22Rv1 (cell line): ENCODE measurements at regions not wholly inside any gene's neighbourhood (a gene's known extent, or its start where the extent isn't known, plus 50 kb on each side); places are given as distances from the start of the nearest gene placed in this dataset.

Experiments used
- H3K27ac ChIP-seq: fragments of 450-650 bp; 2 replicates; pipeline ENCODE4 v1.5.1; 2017
- CTCF ChIP-seq: fragments of 450-650 bp; IDR thresholded peaks from 2 replicates; pipeline ENCODE4 v1.5.1; 2017; ENCODE audit warnings: mild to moderate bottlenecking
- ZFX ChIP-seq: fragments of 450-650 bp; IDR thresholded peaks from 2 replicates; pipeline ENCODE4 v1.6.1; 2017; ENCODE audit warnings: antibody characterized with exemption, borderline replicate concordance

GRCh38 chr17:79159471-79159870 lies 84.8 kb downstream of the ENGASE start:
- no peak for TF ChIP-seq ZFX
- TF ChIP-seq CTCF = no peak
- no peak overlapping the region for H3K27ac ChIP-seq

- TF ChIP-seq ZFX (no peak), CTCF (no peak)
These were observed 82.0 kb downstream of the ENGASE start for GRCh38 chr17:79156463-79157095.

GRCh38 chr17:79155701-79156100 lies 81.1 kb downstream of the ENGASE start:
- no peak for TF ChIP-seq CTCF
- TF ChIP-seq ZFX = no peak
- no peak overlapping the region for H3K27ac ChIP-seq

More at GRCh38 chr17:79156463-79157095, 82.0 kb downstream of the ENGASE start:
- no peak overlapping the region for H3K27ac ChIP-seq

- TF ChIP-seq ZFX (no peak), CTCF (no peak)
- no peak overlapping the region for H3K27ac ChIP-seq
These were observed 80.4 kb downstream of the ENGASE start for GRCh38 chr17:79154951-79155585.

- TF ChIP-seq ZFX = no peak
- H3K27ac ChIP-seq = no peak overlapping the region
These were observed 79.8 kb downstream of the ENGASE start for GRCh38 chr17:79154446-79154845.

DNA sequence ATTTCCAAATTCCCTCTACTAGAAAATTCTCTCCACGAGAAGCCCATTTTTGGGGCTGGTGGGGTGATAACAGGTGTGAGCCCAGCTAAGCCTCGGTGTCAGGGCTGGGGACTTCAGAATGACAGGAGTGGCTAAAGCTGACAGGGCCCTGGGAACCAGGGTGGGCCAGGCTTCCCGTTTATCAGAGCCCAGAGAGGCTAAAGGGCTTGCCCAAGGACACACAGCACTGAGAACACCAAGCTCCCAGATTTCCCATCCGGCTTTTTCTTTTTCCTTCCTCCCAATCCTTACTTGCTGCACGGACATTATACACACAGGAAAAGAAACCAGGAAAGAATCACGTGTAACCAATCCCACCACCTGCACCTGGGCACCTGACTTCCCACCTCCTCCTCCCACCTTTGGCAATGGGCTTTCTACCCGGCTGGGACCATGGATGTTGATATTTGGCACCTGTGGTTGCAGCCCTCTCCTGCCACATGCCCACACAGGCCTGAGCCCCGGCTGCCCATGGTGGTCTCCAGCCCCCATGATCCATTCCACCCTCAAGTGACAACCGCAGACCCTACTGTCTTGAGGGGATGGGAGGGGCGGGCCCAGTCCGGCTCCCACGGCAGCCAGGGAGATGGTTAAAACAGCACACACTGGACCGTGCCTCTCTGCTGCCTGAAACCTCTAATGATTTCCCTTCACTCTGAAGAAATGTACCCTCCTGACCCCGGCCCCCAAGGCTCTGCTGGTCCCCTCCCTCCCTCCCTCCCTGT lies 78.9 kb downstream of the ENGASE start:
- TF ChIP-seq ZFX (no peak), CTCF (no peak)
- H3K27ac ChIP-seq = no peak overlapping the region

GRCh38 chr17:79152636-79153035 lies 78.0 kb downstream of the ENGASE start:
- no peak overlapping the region for H3K27ac ChIP-seq
- TF ChIP-seq CTCF (no peak), ZFX (no peak)
